Prostate gland (tissue), 2 donors: ENCODE measurements at regions not wholly inside any gene's neighbourhood (a gene's known extent, or its start where the extent isn't known, plus 50 kb on each side); places are given as distances from the start of the nearest gene placed in this dataset.

Experiments
- POLR2A ChIP-seq: fragments of 450-650 bp; IDR thresholded peaks from one replicate; pipeline ENCODE4 v1.6.1; 2016; ENCODE audit warnings: antibody characterized with exemption, mild to moderate bottlenecking
- POLR2AphosphoS5 ChIP-seq: sonication (generic); formaldehyde crosslinking; IDR thresholded peaks from one replicate; pipeline ENCODE4 v1.6.1; 2017; ENCODE audit warnings: antibody characterized with exemption
- TF ChIP-seq, protein P1 (sequence below), 4 experiments: fragments of 200-600 bp in 2 of 4; fragments of 450-650 bp in 2 of 4; sonication (generic) in 2 of 4; IDR thresholded peaks; 1 replicate in 3 of 4; 2 replicates in 1 of 4; pipeline ENCODE4 v1.5.1; 2016 to 2019; ENCODE audit warnings: antibody characterized with exemption in 4 of 4, mild to moderate bottlenecking in 2 of 4, moderate library complexity in 2 of 4

DNA sequence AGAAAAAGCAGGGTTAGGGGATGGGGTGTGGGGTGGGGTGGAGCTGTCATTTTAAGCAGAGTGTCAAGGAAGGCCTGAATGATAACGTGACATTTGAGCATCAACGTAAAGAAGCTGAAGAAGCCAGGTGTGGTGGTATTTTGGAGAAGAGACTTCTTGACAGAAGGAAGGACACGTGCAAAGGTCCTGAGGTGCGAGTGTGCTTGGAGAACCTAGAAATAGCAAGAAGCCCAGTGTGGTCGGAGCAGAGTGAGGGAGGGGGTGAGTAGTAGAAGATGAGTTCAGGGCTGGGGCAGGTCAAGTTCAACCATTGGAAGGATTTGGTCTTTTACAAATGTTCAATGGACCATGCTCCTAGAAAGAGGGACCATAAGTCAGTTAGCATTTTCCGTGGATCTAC lies 140.2 kb upstream of the ZBTB40 start:
- TF ChIP-seq, protein P1, sequence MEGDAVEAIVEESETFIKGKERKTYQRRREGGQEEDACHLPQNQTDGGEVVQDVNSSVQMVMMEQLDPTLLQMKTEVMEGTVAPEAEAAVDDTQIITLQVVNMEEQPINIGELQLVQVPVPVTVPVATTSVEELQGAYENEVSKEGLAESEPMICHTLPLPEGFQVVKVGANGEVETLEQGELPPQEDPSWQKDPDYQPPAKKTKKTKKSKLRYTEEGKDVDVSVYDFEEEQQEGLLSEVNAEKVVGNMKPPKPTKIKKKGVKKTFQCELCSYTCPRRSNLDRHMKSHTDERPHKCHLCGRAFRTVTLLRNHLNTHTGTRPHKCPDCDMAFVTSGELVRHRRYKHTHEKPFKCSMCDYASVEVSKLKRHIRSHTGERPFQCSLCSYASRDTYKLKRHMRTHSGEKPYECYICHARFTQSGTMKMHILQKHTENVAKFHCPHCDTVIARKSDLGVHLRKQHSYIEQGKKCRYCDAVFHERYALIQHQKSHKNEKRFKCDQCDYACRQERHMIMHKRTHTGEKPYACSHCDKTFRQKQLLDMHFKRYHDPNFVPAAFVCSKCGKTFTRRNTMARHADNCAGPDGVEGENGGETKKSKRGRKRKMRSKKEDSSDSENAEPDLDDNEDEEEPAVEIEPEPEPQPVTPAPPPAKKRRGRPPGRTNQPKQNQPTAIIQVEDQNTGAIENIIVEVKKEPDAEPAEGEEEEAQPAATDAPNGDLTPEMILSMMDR (IDR thresholded peaks at IDR 0.05), result no peak
- TF ChIP-seq POLR2A (no peak), POLR2AphosphoS5 (no peak)
